ENCODE measurements at regions not wholly inside any gene's neighbourhood (a gene's known extent, or its start where the extent isn't known, plus 50 kb on each side); places are given as distances from the start of the nearest gene placed in this dataset.
"Not testable (repeated sequence)": the region's sequence is repeated elsewhere in the genome, so short reads cannot be mapped to it uniquely, and the experiment has no call there.

- DNase-seq: not testable (repeated sequence)
Observed at GRCh38 chr12:76292891-76293290, 55.3 kb downstream of the BBS10 start.

GRCh38 chr12:76292305-76292704 lies 55.9 kb downstream of the BBS10 start:
- not testable (repeated sequence) for DNase-seq

- no peak for DNase-seq
Observed at GRCh38 chr12:76290963-76291859, 57.0 kb downstream of the BBS10 start.

GRCh38 chr12:76288218-76288617 lies 60.0 kb downstream of the BBS10 start:
- no peak for DNase-seq

GRCh38 chr12:76284816-76285750 lies 63.1 kb downstream of the BBS10 start:
- DNase-seq: no peak

GRCh38 chr12:76282744-76283143 lies 65.5 kb downstream of the BBS10 start:
- no peak for DNase-seq

- no peak for DNase-seq
Observed at GRCh38 chr12:76277480-76277879, 70.7 kb downstream of the BBS10 start.

GRCh38 chr12:76276499-76277151 lies 71.6 kb downstream of the BBS10 start:
- DNase-seq: no peak

GRCh38 chr12:76275511-76276093 lies 72.6 kb downstream of the BBS10 start:
- no peak for DNase-seq

- no peak for DNase-seq
Observed at GRCh38 chr12:76274420-76275083, 73.7 kb downstream of the BBS10 start.

- no peak for DNase-seq
Observed at GRCh38 chr12:76272287-76272686, 75.9 kb downstream of the BBS10 start.

- no peak for DNase-seq
Observed at GRCh38 chr12:76270657-76271358, 77.4 kb downstream of the BBS10 start.

- no peak for DNase-seq
Observed at GRCh38 chr12:76268267-76268666, 79.9 kb downstream of the BBS10 start.

GRCh38 chr12:76266797-76267196 lies 81.4 kb downstream of the BBS10 start:
- DNase-seq: no peak

GRCh38 chr12:76265424-76266180 lies 82.6 kb downstream of the BBS10 start:
- DNase-seq: no peak

GRCh38 chr12:76264611-76265012 lies 83.6 kb downstream of the BBS10 start:
- DNase-seq: no peak

- no peak for DNase-seq
Observed at GRCh38 chr12:76263696-76264095, 84.5 kb downstream of the BBS10 start.

GRCh38 chr12:76260390-76260748 lies 87.8 kb downstream of the BBS10 start:
- no peak for DNase-seq

- DNase-seq: no peak
Observed at GRCh38 chr12:76259660-76260389, 88.4 kb downstream of the BBS10 start.

- no peak for DNase-seq
Observed at GRCh38 chr12:76259106-76259505, 89.1 kb downstream of the BBS10 start.

All from effector CD4-positive, alpha-beta T cell (primary cell).